GM12878 (cell line): ENCODE measurements at regions not wholly inside any gene's neighbourhood (a gene's known extent, or its start where the extent isn't known, plus 50 kb on each side); places are given as distances from the start of the nearest gene placed in this dataset.

ENCODE experiments used
- ATAC-seq: fragments of 200-7000 bp; cut with Tn5 transposase; 3 replicates; pipeline ENCODE4 v1.9.1; 2020; ENCODE audit warnings: mild to moderate bottlenecking, moderate library complexity
- BruUV-seq: library from RNA; stranded (reverse); fragments of 400-500 nt; replicated peaks from 2 replicates; lab custom pipeline; 2021; lab: Mats Ljungman, UMichigan
- CTCF ChIA-PET: fragments of 300-600 bp; sonication (Branson Sonifier 250); formaldehyde crosslinking; extraction: SDS; loops from one replicate; lab custom pipeline; 2021; ENCODE audit warnings: inconsistent platforms; lab: Yijun Ruan, JAX
- POLR2A ChIA-PET: fragments of 350-600 bp; formaldehyde crosslinking; extraction: SDS; loops from one replicate; lab custom pipeline; 2021; ENCODE audit warnings: inconsistent platforms; lab: Charles Lee
- RAD21 ChIA-PET: fragments of 300-600 bp; sonication (Branson Sonifier 250); formaldehyde crosslinking; loops from one replicate; lab custom pipeline; 2023; ENCODE audit warnings: antibody characterized with exemption; ENCODE audit not compliant: unreplicated experiment; lab: Charles Lee
- SMC1A ChIA-PET: fragments of 300-600 bp; sonication (Branson Sonifier 250); formaldehyde crosslinking; loops from one replicate; lab custom pipeline; 2023; ENCODE audit not compliant: unreplicated experiment, uncharacterized antibody; lab: Charles Lee
- DNase-seq: peaks from one replicate; pipeline ENCODE4 v3.0.0-alpha.2; 2011; ENCODE audit warnings: low read depth, low spot score
- FAIRE-seq: peaks from 3 replicates; lab custom pipeline; 2011; peaks lifted over from hg19 to GRCh38; lab: Jason Lieb, UNC
- H2AFZ ChIP-seq: 2 replicates; pipeline ENCODE4 v1.6.0; 2011; ENCODE audit warnings: low read depth, low read length, control low read depth; ENCODE audit not compliant: control insufficient read depth
- H3K27ac ChIP-seq: 2 replicates; pipeline ENCODE4 v1.5.1; 2011; ENCODE audit warnings: control low read depth; ENCODE audit not compliant: control insufficient read depth, insufficient read depth
- H3K27me3 ChIP-seq, 2 experiments: replicated peaks in 1 of 2; 2 replicates each; pipeline versions ENCODE4 v1.6.0 to v1.6.1; 2011; ENCODE audit warnings: low read length in 1 of 2; ENCODE audit not compliant: control insufficient read depth in 2 of 2, insufficient read depth in 2 of 2
- H3K36me3 ChIP-seq, 2 experiments: 2 replicates each; pipeline ENCODE4 v1.5.1; 2011; ENCODE audit warnings: low read length in 1 of 2; ENCODE audit not compliant: control insufficient read depth in 2 of 2, insufficient read depth in 2 of 2
- H3K4me1 ChIP-seq: 2 replicates; pipeline ENCODE4 v1.6.1; 2011; ENCODE audit warnings: mild to moderate bottlenecking, low read length, moderate library complexity, mixed read lengths; ENCODE audit not compliant: control insufficient read depth, insufficient read depth
- H3K4me2 ChIP-seq: 2 replicates; pipeline ENCODE4 v1.6.0; 2011; ENCODE audit warnings: control low read depth; ENCODE audit not compliant: control insufficient read depth, insufficient read depth
- H3K4me3 ChIP-seq: fragments of 200-600 bp; sonication (generic); 2 replicates; pipeline ENCODE4 v1.5.1; 2016
- H3K79me2 ChIP-seq: 2 replicates; pipeline ENCODE4 v1.6.0; 2011; ENCODE audit warnings: low read length; ENCODE audit not compliant: control insufficient read depth, insufficient read depth
- H3K9ac ChIP-seq: 2 replicates; pipeline ENCODE4 v1.8.0; 2011; ENCODE audit warnings: low read length, control low read depth, mixed read lengths; ENCODE audit not compliant: control insufficient read depth, insufficient read depth
- H3K9me3 ChIP-seq: replicated peaks from 3 replicates; pipeline ENCODE4 v1.5.1; 2011; ENCODE audit warnings: mild to moderate bottlenecking, low read length; ENCODE audit not compliant: control insufficient read depth, insufficient read depth
- H4K20me1 ChIP-seq: 2 replicates; pipeline ENCODE4 v1.6.0; 2011; ENCODE audit not compliant: control insufficient read depth, insufficient read depth
- ASH2L ChIP-seq: fragments of 300-600, 200-600 bp; sonication (generic); IDR thresholded peaks from 2 replicates; pipeline ENCODE4 v1.6.1; 2017; ENCODE audit warnings: low read depth, mild to moderate bottlenecking, borderline replicate concordance
- CHD1 ChIP-seq: IDR thresholded peaks from 2 replicates; pipeline ENCODE4 v1.6.1; 2012; ENCODE audit warnings: low read depth, low read length, improper control_type of control experiment
- DPF2 ChIP-seq: fragments of 450-650 bp; IDR thresholded peaks from 2 replicates; pipeline ENCODE4 v1.6.1; 2017; ENCODE audit warnings: mild to moderate bottlenecking
- EGR1 ChIP-seq, 2 experiments: IDR thresholded peaks; 1 replicate in 1 of 2; 2 replicates in 1 of 2; pipeline ENCODE4 v1.6.1; 2011 to 2012; ENCODE audit warnings: low read depth in 2 of 2, low read length in 2 of 2, borderline replicate concordance in 1 of 2, mild to moderate bottlenecking in 1 of 2, moderate library complexity in 1 of 2
- HCFC1 ChIP-seq: fragments of 150-350 bp; IDR thresholded peaks from 2 replicates; pipeline ENCODE4 v1.6.1; 2014; ENCODE audit warnings: low read length
- KLF5 ChIP-seq: fragments of 450-650 bp; IDR thresholded peaks from 2 replicates; pipeline ENCODE4 v1.6.1; 2014; ENCODE audit warnings: mild to moderate bottlenecking; ENCODE audit not compliant: partially characterized antibody
- MEF2A ChIP-seq: IDR thresholded peaks from 2 replicates; pipeline ENCODE4 v1.6.1; 2011; ENCODE audit warnings: low read depth, mild to moderate bottlenecking, low read length, moderate library complexity; ENCODE audit not compliant: insufficient read depth
- POLR2A ChIP-seq: IDR thresholded peaks from 2 replicates; pipeline ENCODE4 v1.6.1; 2011; ENCODE audit warnings: low read depth, mild to moderate bottlenecking, low read length
- POU2F2 ChIP-seq: IDR thresholded peaks from 3 replicates; pipeline ENCODE4 v1.6.1; 2011; ENCODE audit warnings: low read depth, mild to moderate bottlenecking, low read length, borderline replicate concordance
- SMAD5 ChIP-seq: IDR thresholded peaks from 2 replicates; pipeline ENCODE4 v1.6.1; 2016; ENCODE audit warnings: antibody characterized with exemption, low read depth
- TBL1XR1 ChIP-seq: IDR thresholded peaks from 2 replicates; pipeline ENCODE4 v1.6.1; 2012; ENCODE audit warnings: low read depth, low read length, improper control_type of control experiment
- TCF3 ChIP-seq: IDR thresholded peaks from 2 replicates; pipeline ENCODE4 v1.6.1; 2012; ENCODE audit warnings: low read depth, mild to moderate bottlenecking, low read length, borderline replicate concordance; ENCODE audit not compliant: insufficient read depth
- ZZZ3 ChIP-seq: IDR thresholded peaks from 2 replicates; pipeline ENCODE4 v1.6.1; 2011; ENCODE audit warnings: low read depth; ENCODE audit not compliant: control insufficient read depth, insufficient read length
- WGBS: methylation state at CpG from one replicate; pipeline ENCODE4 v1.1.6; 2016; ENCODE audit warnings: low lambda C conversion rate; ENCODE audit not compliant: insufficient replicate concordance, insufficient coverage; ENCODE audit errors: missing lambda C conversion rate; 5-methylcytosine and 5-hydroxymethylcytosine counted together
- in situ Hi-C: fragments of 300-500 bp; cut with MboI; formaldehyde crosslinking; loops from 9 replicates; pipeline ENCODE4 v1.14.3; 2018; ENCODE audit warnings: mixed read lengths
- intact Hi-C: fragments of 100-400 bp; cut with micrococcal nuclease; formaldehyde crosslinking; loops from one replicate; pipeline ENCODE4 v1.14.2; 2022; ENCODE audit not compliant: unreplicated experiment
- TF ChIP-seq, protein P1 (sequence below): IDR thresholded peaks from 2 replicates; pipeline ENCODE4 v1.6.1; 2012; ENCODE audit warnings: low read depth, low read length, improper control_type of control experiment
- TF ChIP-seq, protein P2 (sequence below): fragments of 450-650 bp; IDR thresholded peaks from 2 replicates; pipeline ENCODE4 v1.6.1; 2017; ENCODE audit warnings: mild to moderate bottlenecking, moderate library complexity

DNA sequence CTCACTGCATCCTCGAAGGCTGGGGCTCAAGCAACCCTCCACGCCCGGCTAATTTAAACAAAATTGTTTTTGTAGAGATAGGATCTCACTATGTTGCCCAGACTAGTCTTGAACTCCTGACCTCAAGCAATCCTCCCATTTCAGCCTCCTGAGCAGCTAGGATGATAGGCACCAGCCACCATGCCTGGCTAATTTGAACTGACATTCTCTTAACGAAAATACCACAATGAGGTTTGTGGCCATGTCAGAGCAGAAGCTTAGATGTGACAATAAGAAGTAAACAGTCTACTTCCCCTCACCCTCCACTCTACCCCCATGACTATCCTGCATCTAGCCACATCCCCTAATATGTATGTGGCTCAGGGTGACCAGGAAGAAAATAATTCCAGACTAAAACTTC, 74.8 kb upstream of the PLCB4 start:
- no peak for ATAC-seq
- DNase-seq, result no peak
- Histone ChIP-seq H3K4me3 (no peak overlapping the region), H3K27me3 (no peaks in the 10 kb centered on the region), H3K9me3 (no peaks in the 10 kb centered on the region), H3K4me1 (no peaks in the 10 kb centered on the region), H3K79me2 (no peaks in the 10 kb centered on the region), H3K9ac (no peak overlapping the region), H3K27ac (no peak overlapping the region), H3K36me3 (no peaks in the 10 kb centered on the region), H4K20me1 (no peaks in the 10 kb centered on the region), H2AFZ (no peak overlapping the region), H3K4me2 (no peak overlapping the region)
- 9% methylated on average over 4 of the region's 4 CpGs for WGBS
- BruUV-seq, result no TSS peak
- ChIA-PET CTCF (no interaction called here), RAD21 (no interaction called here), POLR2A (no interaction called here), SMC1A (no interaction called here)
- TF ChIP-seq SMAD5, result no peak
- TF ChIP-seq POLR2A, result no peak
- TF ChIP-seq ASH2L, result no peak
- TF ChIP-seq, protein P1, sequence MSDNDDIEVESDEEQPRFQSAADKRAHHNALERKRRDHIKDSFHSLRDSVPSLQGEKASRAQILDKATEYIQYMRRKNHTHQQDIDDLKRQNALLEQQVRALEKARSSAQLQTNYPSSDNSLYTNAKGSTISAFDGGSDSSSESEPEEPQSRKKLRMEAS, result no peak
- no peak for TF ChIP-seq TBL1XR1
- TF ChIP-seq CHD1, result no peak
- no peak for TF ChIP-seq DPF2
- no peak for TF ChIP-seq MEF2A
- no peak for TF ChIP-seq ZZZ3
- no peak for TF ChIP-seq KLF5
- no peak for TF ChIP-seq EGR1 (IDR thresholded peaks at IDR 0.05; ENCODE audit: borderline replicate concordance in 1 of 2, low read depth in 2 of 2, low read length in 2 of 2)
- FAIRE-seq, result no peak
- in situ Hi-C loops, result no loop called here
- intact Hi-C loops, result no loop called here

DNA sequence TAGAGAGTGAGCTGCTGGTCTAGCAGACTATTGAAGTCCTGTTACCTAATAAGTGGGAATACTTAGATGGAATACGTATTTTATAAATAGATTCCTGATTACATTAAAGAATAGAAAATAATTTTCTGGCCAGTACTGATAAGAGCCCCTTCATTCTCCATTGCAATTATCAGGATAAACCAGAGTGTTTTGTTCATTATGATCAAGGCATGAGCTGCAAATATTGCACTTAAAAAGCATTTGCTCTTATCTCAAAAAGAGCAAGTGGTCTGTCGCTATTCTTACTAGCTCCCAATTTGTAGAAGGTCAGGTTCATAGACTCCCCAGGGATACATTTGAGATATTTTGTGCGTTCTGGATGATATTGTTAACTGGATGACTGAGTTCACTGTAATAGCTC, 73.1 kb upstream of the PLCB4 start:
- ChIA-PET SMC1A (no interaction called here), POLR2A (no interaction called here), RAD21 (no interaction called here), CTCF (no interaction called here)
- intact Hi-C loops, result no loop called here
- Histone ChIP-seq H2AFZ (no peak overlapping the region), H3K9me3 (no peaks in the 10 kb centered on the region), H3K27me3 (no peaks in the 10 kb centered on the region), H3K4me2 (no peak overlapping the region), H3K4me1 (no peaks in the 10 kb centered on the region), H3K79me2 (no peaks in the 10 kb centered on the region), H4K20me1 (no peaks in the 10 kb centered on the region), H3K9ac (no peak overlapping the region), H3K4me3 (no peak overlapping the region), H3K27ac (no peak overlapping the region), H3K36me3 (no peaks in the 10 kb centered on the region)
- no peak for DNase-seq
- WGBS, result 12% methylated on average over 3 of the region's 3 CpGs
- ATAC-seq, result no peak
- in situ Hi-C loops, result no loop called here
- FAIRE-seq, result no peak
- BruUV-seq, result no TSS peak
- TF ChIP-seq HCFC1, result no peak
- TF ChIP-seq, protein P1, result no peak
- TF ChIP-seq POU2F2, result no peak
- TF ChIP-seq, protein P2, sequence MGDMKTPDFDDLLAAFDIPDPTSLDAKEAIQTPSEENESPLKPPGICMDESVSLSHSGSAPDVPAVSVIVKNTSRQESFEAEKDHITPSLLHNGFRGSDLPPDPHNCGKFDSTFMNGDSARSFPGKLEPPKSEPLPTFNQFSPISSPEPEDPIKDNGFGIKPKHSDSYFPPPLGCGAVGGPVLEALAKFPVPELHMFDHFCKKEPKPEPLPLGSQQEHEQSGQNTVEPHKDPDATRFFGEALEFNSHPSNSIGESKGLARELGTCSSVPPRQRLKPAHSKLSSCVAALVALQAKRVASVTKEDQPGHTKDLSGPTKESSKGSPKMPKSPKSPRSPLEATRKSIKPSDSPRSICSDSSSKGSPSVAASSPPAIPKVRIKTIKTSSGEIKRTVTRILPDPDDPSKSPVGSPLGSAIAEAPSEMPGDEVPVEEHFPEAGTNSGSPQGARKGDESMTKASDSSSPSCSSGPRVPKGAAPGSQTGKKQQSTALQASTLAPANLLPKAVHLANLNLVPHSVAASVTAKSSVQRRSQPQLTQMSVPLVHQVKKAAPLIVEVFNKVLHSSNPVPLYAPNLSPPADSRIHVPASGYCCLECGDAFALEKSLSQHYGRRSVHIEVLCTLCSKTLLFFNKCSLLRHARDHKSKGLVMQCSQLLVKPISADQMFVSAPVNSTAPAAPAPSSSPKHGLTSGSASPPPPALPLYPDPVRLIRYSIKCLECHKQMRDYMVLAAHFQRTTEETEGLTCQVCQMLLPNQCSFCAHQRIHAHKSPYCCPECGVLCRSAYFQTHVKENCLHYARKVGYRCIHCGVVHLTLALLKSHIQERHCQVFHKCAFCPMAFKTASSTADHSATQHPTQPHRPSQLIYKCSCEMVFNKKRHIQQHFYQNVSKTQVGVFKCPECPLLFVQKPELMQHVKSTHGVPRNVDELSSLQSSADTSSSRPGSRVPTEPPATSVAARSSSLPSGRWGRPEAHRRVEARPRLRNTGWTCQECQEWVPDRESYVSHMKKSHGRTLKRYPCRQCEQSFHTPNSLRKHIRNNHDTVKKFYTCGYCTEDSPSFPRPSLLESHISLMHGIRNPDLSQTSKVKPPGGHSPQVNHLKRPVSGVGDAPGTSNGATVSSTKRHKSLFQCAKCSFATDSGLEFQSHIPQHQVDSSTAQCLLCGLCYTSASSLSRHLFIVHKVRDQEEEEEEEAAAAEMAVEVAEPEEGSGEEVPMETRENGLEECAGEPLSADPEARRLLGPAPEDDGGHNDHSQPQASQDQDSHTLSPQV, result no peak
- TF ChIP-seq TCF3, result no peak
